ENCODE measurements at regions not wholly inside any gene's neighbourhood (a gene's known extent, or its start where the extent isn't known, plus 50 kb on each side); places are given as distances from the start of the nearest gene placed in this dataset.
A peak's percentile ranks its signal among the peaks of the same experiment; 100 is the strongest.

DNA sequence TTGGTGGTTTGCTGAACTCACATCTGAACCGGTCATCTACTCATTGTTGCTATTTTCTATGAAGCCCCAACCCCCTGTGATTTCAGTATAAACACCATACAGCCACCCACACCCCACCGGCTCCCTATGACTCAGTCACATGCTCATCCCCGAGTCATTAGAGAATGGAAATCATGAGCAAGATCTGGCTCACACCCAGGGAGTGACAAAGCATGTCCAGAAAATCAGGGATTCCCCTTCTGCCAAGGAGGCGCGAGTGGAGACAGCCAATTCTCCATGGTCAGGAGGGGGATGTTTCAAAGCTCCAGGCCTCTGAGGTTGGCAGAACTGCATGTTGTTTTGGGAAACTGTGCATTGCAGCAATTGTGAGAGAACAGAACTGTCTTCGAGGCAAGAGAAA, 657.5 kb upstream of the TBX3 start:
- no peak for DNase-seq

DNA sequence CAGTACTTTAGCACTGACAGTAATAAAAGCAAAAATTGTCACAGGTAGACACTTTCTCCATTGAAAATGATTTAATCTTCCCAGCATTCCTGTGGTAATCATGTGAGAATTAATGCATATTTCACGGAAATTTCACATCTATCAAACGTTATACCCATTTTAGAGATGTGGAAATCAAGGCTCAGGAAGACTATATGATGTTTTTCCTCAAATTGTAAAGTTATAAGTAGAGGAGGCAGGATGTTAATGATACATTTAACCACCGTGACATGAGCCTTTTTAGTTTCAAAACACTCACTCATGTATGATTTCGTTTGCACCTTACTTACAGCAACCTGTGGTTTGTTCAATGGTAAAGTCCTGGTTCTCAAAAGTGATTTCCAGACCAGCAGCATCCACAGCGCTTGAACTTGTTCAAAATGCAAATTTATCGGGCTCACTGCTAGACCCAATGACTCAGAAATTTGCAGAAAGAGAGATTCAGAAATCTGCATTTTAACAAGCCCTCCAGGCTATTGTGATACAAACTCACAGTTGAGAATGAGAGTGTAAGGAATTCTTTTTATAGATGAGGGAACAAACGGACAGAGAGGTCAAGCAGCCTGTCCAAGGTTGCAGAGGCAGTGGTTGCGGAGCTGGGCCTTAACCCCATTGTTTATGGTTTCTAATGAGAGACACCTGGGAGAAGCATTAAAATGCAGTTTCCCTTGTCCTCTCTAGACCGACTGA, 654.8 kb upstream of the TBX3 start:
- DNase-seq, result no peak

- peak; percentile 78 for DNase-seq
Observed at GRCh38 chr12:115337693-115338543, 653.9 kb upstream of the TBX3 start.

GRCh38 chr12:115336506-115336905, 652.5 kb upstream of the TBX3 start:
- DNase-seq, result no peak

- no peak for DNase-seq
Observed at GRCh38 chr12:115335594-115335993, 651.6 kb upstream of the TBX3 start.

DNA sequence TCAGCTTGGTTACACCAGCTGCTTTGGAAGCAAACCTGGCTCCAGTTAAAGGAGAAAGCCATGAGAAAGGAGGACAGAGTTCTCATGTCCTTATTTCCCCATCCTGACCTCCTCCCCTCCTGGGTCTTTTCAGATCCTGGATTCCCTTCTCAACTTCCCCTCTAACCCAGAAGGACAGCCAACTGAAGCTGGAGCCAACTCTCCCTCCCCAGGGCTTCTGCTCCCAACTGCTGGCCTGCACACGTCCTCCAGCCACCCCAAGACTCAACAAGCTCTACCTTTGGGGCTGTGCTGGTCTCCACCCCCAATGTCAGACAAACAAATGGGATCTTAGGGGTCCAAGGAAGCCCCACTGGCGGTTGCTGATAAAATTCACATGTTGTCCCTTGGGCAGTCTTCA, 651.1 kb upstream of the TBX3 start:
- no peak for DNase-seq

DNA sequence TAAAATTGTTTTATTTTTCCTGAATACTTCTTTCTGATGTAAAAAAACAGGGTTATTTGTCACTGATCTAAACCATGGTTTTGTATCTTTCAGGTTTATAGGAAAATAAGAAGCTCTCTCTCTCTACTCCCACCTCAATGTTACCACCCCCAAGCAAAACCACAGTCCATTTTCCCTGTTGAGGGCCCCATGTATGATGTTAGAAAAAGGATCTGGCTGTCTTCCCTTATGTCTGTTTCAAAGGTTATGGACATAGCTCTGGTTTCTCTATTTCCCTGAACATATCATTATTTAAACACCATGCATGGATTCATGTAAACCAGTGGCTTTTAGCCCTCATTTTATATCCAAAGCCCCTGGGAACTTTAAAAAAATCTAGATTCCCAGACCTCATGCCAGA, 649.0 kb upstream of the TBX3 start:
- DNase-seq, result no peak

GRCh38 chr12:115325858-115326257, 641.9 kb upstream of the TBX3 start:
- DNase-seq, result peak; percentile 75

- DNase-seq, result no peak
Observed at GRCh38 chr12:115324949-115325593, 641.1 kb upstream of the TBX3 start.

GRCh38 chr12:115323223-115323905, 639.4 kb upstream of the TBX3 start:
- no peak for DNase-seq

- no peak for DNase-seq
Observed at GRCh38 chr12:115322275-115322674, 638.3 kb upstream of the TBX3 start.

DNA sequence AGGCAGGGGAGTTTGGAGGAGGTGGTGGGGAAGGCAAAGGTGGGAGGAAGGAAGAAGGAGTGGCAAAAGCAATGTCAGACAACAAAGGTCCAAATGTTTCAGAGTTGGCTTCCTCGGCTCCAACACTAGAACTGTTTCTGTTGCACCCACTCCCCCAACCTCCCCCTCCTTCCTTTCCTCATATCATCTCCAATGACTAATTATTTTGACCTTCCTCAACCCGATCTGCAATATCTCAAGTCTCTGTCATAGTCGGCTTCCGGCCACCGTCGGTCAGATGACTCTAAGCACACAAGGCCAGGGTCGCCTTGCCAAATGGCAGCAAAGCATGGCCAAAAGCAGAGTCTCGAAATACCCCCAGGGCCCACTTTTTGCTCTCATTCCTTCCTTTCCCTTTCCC, 637.0 kb upstream of the TBX3 start:
- DNase-seq, result no peak

- no peak for DNase-seq
Observed at GRCh38 chr12:115320451-115320850, 636.5 kb upstream of the TBX3 start.

GRCh38 chr12:115319446-115320040, 635.6 kb upstream of the TBX3 start:
- DNase-seq, result no peak

- DNase-seq, result no peak
Observed at GRCh38 chr12:115313929-115314328, 630.0 kb upstream of the TBX3 start.

- peak; percentile 46 for DNase-seq
Observed at GRCh38 chr12:115312901-115313300, 628.9 kb upstream of the TBX3 start.

DNA sequence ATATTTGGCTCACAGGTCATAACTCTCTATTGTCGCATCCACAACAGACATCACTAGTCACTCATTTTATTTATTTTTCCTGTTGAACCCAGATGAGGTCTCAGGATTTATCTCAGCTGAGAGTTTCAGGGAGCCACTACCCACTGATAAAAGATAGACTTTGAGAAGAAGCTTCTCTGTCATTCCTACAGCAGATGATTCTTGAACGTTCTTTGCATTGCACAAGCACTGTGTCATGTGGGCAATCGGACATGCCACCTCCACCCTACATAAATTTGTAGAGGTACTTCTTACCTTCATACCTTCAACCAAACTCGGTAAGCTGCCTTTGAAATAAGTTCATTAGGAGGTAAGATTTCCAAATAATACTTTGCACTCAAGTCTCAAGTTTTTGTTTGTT, 627.9 kb upstream of the TBX3 start:
- no peak for DNase-seq

GRCh38 chr12:115308918-115309317, 624.9 kb upstream of the TBX3 start:
- no peak for DNase-seq

- DNase-seq, result no peak
Observed at GRCh38 chr12:115306380-115306779, 622.4 kb upstream of the TBX3 start.

- DNase-seq, result no peak
Observed at GRCh38 chr12:115305867-115306266, 621.9 kb upstream of the TBX3 start.

DNA sequence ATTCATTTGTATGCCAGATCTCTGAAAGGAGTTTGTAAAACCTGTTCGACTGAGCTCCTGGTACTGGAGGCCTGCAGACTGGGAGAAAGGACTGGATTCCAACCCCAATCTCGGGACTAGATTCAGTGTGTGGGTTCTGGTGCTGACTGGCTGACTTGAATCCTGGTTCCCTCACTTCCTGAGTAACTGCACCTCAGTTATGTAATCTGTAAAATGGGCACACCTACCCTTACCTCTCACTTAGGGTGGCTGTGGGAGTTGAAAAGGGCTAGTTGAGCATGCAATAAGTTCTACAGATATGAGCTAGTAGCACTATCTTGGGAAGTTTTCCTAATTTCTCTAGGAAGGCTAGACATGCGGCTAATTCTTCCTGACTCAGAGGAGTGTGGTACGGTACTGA, 621.3 kb upstream of the TBX3 start:
- no peak for DNase-seq

GRCh38 chr12:115303723-115304309, 619.8 kb upstream of the TBX3 start:
- DNase-seq, result no peak

Data from NCI-H2029 (cell line).